Endothelial cell (in vitro differentiated cells): ENCODE measurements at regions not wholly inside any gene's neighbourhood (a gene's known extent, or its start where the extent isn't known, plus 50 kb on each side); places are given as distances from the start of the nearest gene placed in this dataset.

ENCODE experiments used
- DNase-seq: peaks from one replicate; pipeline ENCODE4 v3.0.0; 2021; ENCODE audit warnings: low spot score
- H3K27ac Mint-ChIP-seq: one replicate; pipeline ENCODE4 v1.8.0; 2021; ENCODE audit warnings: mixed read lengths, inconsistent platforms; ENCODE audit not compliant: unreplicated experiment
- H3K27me3 Mint-ChIP-seq: one replicate; pipeline ENCODE4 v1.8.0; 2021; ENCODE audit warnings: mild to moderate bottlenecking, moderate library complexity, mixed read lengths, inconsistent platforms; ENCODE audit not compliant: unreplicated experiment
- H3K36me3 Mint-ChIP-seq: one replicate; pipeline ENCODE4 v1.8.0; 2021; ENCODE audit warnings: mild to moderate bottlenecking, low read depth, mixed read lengths, inconsistent platforms; ENCODE audit not compliant: unreplicated experiment
- H3K4me1 Mint-ChIP-seq: one replicate; pipeline ENCODE4 v1.8.0; 2021; ENCODE audit warnings: mild to moderate bottlenecking, mixed read lengths, inconsistent platforms; ENCODE audit not compliant: unreplicated experiment
- H3K4me3 Mint-ChIP-seq: one replicate; pipeline ENCODE4 v1.8.0; 2021; ENCODE audit warnings: mild to moderate bottlenecking, mixed read lengths, inconsistent platforms; ENCODE audit not compliant: unreplicated experiment
- H3K9me3 Mint-ChIP-seq: one replicate; pipeline ENCODE4 v1.8.0; 2021; ENCODE audit warnings: mixed read lengths, inconsistent platforms; ENCODE audit not compliant: unreplicated experiment
- CTCF ChIP-seq: fragments of 200-600 bp; sonication (generic); IDR thresholded peaks from one replicate; pipeline ENCODE4 v1.5.0; 2021; ENCODE audit warnings: antibody characterized with exemption; ENCODE audit not compliant: unreplicated experiment

- no peak for TF ChIP-seq CTCF
- H3K9me3 Mint-ChIP-seq, result no peaks in the 10 kb centered on the region
- H3K27ac Mint-ChIP-seq, result no peak overlapping the region
- DNase-seq, result no peak
- peaks cover 3% of the 10 kb centered on the region for H3K27me3 Mint-ChIP-seq
- no peaks in the 10 kb centered on the region for H3K4me1 Mint-ChIP-seq
- no peaks in the 10 kb centered on the region for H3K36me3 Mint-ChIP-seq
- H3K4me3 Mint-ChIP-seq, result no peak overlapping the region
Observed at GRCh38 chr12:13581031-13581430, 384.5 kb downstream of the EMP1 start.

- Mint-ChIP-seq H3K36me3 (no peaks in the 10 kb centered on the region), H3K9me3 (no peaks in the 10 kb centered on the region), H3K27me3 (peaks cover 3% of the 10 kb centered on the region), H3K27ac (no peak overlapping the region), H3K4me3 (no peak overlapping the region), H3K4me1 (no peaks in the 10 kb centered on the region)
- TF ChIP-seq CTCF, result no peak
- no peak for DNase-seq
Observed at GRCh38 chr12:13580206-13580605, 383.7 kb downstream of the EMP1 start.

- H3K9me3 Mint-ChIP-seq, result no peaks in the 10 kb centered on the region
- DNase-seq, result no peak
- H3K4me1 Mint-ChIP-seq, result no peaks in the 10 kb centered on the region
- H3K36me3 Mint-ChIP-seq, result no peaks in the 10 kb centered on the region
- H3K27me3 Mint-ChIP-seq, result no peaks in the 10 kb centered on the region
- no peak for TF ChIP-seq CTCF
- H3K4me3 Mint-ChIP-seq, result no peak overlapping the region
- no peak overlapping the region for H3K27ac Mint-ChIP-seq
Observed at GRCh38 chr12:13576935-13577500, 380.5 kb downstream of the EMP1 start.

GRCh38 chr12:13573698-13574321 lies 377.3 kb downstream of the EMP1 start:
- no peaks in the 10 kb centered on the region for H3K27me3 Mint-ChIP-seq

More at GRCh38 chr12:13573698-13574321, 377.3 kb downstream of the EMP1 start:
- Mint-ChIP-seq H3K36me3 (no peaks in the 10 kb centered on the region), H3K4me3 (no peak overlapping the region), H3K9me3 (no peaks in the 10 kb centered on the region), H3K4me1 (no peaks in the 10 kb centered on the region), H3K27ac (no peak overlapping the region)
- no peak for DNase-seq
- no peak for TF ChIP-seq CTCF
